Adrenal gland (tissue), 5 donors: ENCODE measurements at regions not wholly inside any gene's neighbourhood (a gene's known extent, or its start where the extent isn't known, plus 50 kb on each side); places are given as distances from the start of the nearest gene placed in this dataset.

Source experiments
- POLR2A ChIP-seq, 2 donors: fragments of 450-650 bp; IDR thresholded peaks; one replicate each; pipeline ENCODE4 v1.6.1; 2017; ENCODE audit warnings: antibody characterized with exemption in 2 of 2, mild to moderate bottlenecking in 2 of 2, moderate library complexity in 1 of 2
- TF ChIP-seq, protein P1 (sequence below), 6 experiments: fragments of 450-650 bp in 4 of 6; fragments of 200-600 bp in 2 of 6; sonication (generic) in 1 of 6; IDR thresholded peaks; 1 replicate in 5 of 6; 2 replicates in 1 of 6; pipeline versions ENCODE4 v1.5.1 to v1.8.0; 2016 to 2021; ENCODE audit warnings: antibody characterized with exemption in 6 of 6, mild to moderate bottlenecking in 2 of 6, moderate library complexity in 1 of 6
- donor health status: DM: no; HTN: no; CAD: no.

DNA sequence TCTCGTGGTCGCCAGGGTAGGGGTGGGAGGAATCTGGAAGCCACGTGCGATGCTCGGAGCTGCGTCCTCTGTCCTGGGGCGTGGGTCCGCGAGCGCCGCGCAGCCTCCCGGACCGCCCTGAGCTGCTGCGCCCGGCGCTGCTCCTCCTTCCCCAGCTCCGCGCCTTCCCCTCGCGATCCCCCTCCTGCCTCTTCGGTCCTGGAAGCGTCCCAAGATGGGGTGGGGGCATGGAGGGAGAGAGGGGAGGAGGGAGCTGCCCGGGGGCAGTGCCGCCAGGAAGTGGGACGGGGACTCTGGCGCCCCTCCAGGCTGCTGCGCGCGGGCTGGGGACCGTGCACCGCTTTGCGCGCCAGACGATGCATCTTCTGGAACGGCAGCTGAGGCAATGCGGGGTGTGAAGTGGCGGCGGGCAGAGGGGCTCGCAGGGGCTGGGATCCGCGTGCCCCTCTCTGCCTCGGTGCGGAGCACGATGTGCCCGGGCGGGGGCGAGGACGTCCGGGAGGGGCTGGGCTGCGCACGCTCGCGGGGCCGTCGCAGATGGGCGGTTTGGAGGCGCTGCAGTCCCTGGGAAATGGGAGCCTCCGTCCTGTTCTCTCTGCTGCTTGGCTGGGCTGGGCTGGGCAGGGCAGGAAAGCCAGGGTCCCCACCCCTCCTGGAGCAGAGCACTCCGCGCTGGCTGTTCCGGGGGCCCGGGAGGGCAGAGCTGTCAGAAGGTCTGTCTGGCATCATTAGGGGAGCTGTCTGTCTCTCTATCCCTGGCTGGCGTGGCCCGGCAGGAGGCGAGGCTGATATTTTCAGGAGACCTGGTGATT, 388.0 kb downstream of the SEC14L1 start:
- TF ChIP-seq, protein P1, sequence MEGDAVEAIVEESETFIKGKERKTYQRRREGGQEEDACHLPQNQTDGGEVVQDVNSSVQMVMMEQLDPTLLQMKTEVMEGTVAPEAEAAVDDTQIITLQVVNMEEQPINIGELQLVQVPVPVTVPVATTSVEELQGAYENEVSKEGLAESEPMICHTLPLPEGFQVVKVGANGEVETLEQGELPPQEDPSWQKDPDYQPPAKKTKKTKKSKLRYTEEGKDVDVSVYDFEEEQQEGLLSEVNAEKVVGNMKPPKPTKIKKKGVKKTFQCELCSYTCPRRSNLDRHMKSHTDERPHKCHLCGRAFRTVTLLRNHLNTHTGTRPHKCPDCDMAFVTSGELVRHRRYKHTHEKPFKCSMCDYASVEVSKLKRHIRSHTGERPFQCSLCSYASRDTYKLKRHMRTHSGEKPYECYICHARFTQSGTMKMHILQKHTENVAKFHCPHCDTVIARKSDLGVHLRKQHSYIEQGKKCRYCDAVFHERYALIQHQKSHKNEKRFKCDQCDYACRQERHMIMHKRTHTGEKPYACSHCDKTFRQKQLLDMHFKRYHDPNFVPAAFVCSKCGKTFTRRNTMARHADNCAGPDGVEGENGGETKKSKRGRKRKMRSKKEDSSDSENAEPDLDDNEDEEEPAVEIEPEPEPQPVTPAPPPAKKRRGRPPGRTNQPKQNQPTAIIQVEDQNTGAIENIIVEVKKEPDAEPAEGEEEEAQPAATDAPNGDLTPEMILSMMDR (IDR thresholded peaks at IDR 0.05), result no peak
- no peak for TF ChIP-seq POLR2A (IDR thresholded peaks at IDR 0.05)
